ENCODE measurements at regions not wholly inside any gene's neighbourhood (a gene's known extent, or its start where the extent isn't known, plus 50 kb on each side); places are given as distances from the start of the nearest gene placed in this dataset.

DNA sequence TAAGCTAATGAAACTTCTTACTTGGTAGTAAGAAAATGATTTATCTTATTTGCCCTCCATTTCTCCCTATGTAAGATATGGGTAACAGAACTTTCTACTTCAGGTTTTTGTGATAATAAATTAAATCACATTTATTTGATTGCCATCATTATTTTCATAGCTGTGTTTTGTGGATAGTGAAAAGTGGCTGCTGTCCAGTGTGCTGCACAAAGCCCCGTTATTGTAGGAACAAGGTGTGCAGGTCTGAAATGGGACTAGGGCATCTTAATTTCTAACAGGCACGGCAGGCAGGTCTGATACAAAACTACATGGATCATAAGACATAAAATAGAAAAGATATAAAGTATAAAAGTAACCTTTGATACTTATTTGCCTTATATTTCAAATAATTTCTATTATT, 51.6 kb upstream of the THSD7B start:
- TF ChIP-seq CTCF (IDR thresholded peaks at IDR 0.05; ENCODE audit: insufficient read depth, low read length) (no peak), POLR2AphosphoS5 (IDR thresholded peaks at IDR 0.05; ENCODE audit: low read depth) (no peak), GABPA (IDR thresholded peaks at IDR 0.05; ENCODE audit: low read depth) (no peak)
- TF ChIP-seq, protein P1, sequence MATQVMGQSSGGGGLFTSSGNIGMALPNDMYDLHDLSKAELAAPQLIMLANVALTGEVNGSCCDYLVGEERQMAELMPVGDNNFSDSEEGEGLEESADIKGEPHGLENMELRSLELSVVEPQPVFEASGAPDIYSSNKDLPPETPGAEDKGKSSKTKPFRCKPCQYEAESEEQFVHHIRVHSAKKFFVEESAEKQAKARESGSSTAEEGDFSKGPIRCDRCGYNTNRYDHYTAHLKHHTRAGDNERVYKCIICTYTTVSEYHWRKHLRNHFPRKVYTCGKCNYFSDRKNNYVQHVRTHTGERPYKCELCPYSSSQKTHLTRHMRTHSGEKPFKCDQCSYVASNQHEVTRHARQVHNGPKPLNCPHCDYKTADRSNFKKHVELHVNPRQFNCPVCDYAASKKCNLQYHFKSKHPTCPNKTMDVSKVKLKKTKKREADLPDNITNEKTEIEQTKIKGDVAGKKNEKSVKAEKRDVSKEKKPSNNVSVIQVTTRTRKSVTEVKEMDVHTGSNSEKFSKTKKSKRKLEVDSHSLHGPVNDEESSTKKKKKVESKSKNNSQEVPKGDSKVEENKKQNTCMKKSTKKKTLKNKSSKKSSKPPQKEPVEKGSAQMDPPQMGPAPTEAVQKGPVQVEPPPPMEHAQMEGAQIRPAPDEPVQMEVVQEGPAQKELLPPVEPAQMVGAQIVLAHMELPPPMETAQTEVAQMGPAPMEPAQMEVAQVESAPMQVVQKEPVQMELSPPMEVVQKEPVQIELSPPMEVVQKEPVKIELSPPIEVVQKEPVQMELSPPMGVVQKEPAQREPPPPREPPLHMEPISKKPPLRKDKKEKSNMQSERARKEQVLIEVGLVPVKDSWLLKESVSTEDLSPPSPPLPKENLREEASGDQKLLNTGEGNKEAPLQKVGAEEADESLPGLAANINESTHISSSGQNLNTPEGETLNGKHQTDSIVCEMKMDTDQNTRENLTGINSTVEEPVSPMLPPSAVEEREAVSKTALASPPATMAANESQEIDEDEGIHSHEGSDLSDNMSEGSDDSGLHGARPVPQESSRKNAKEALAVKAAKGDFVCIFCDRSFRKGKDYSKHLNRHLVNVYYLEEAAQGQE (IDR thresholded peaks at IDR 0.05; ENCODE audit: insufficient replicate concordance, low read depth) = peak; percentile 78
